Endothelial cell of umbilical vein (primary cell): ENCODE measurements at regions not wholly inside any gene's neighbourhood (a gene's known extent, or its start where the extent isn't known, plus 50 kb on each side); places are given as distances from the start of the nearest gene placed in this dataset.

ENCODE experiments used
- BruUV-seq: library from RNA; stranded (reverse); fragments of 400-500 nt; replicated peaks from 2 replicates; lab custom pipeline; 2021; lab: Mats Ljungman, UMichigan
- CTCF ChIA-PET: fragments of 300-600, 350-600 bp; sonication (Branson Sonifier 250); formaldehyde crosslinking; loops from one replicate; lab custom pipeline; 2021; ENCODE audit warnings: antibody characterized with exemption, inconsistent platforms; lab: Charles Lee
- POLR2A ChIA-PET: fragments of 300-600, 350-600 bp; sonication (Branson Sonifier 250); formaldehyde crosslinking; loops from one replicate; lab custom pipeline; 2021; ENCODE audit warnings: antibody characterized with exemption, inconsistent platforms; lab: Charles Lee
- DNase-seq: peaks from one replicate; pipeline ENCODE4 v3.0.0-alpha.2; 2011; ENCODE audit warnings: low read depth, low spot score
- FAIRE-seq: peaks from 2 replicates; lab custom pipeline; 2011; peaks lifted over from hg19 to GRCh38; lab: Jason Lieb, UNC
- H2AFZ ChIP-seq: 2 replicates; pipeline ENCODE4 v1.6.0; 2012; ENCODE audit warnings: low read depth, low read length, control low read depth, inconsistent platforms
- H3K27ac ChIP-seq: 2 replicates; pipeline ENCODE4 v1.5.1; 2011; ENCODE audit warnings: low read depth, mild to moderate bottlenecking, control low read depth, low read length, moderate library complexity; ENCODE audit not compliant: insufficient read depth
- H3K27me3 ChIP-seq, 2 experiments: 2 replicates each; pipeline versions ENCODE4 v1.6.0 to v1.6.1; 2011; ENCODE audit warnings: low read length in 2 of 2, mixed read lengths in 1 of 2; ENCODE audit not compliant: control insufficient read depth in 2 of 2, insufficient read depth in 2 of 2
- H3K36me3 ChIP-seq, 2 experiments: 2 replicates in 1 of 2; 3 replicates in 1 of 2; pipeline ENCODE4 v1.5.1; 2011; ENCODE audit warnings: low read length in 2 of 2, mild to moderate bottlenecking in 1 of 2, moderate library complexity in 1 of 2; ENCODE audit not compliant: control insufficient read depth in 2 of 2, insufficient read depth in 2 of 2; ENCODE audit errors: extremely low read depth in 1 of 2
- H3K4me1 ChIP-seq: 3 replicates; pipeline ENCODE4 v1.5.1; 2011; ENCODE audit warnings: mild to moderate bottlenecking, low read length; ENCODE audit not compliant: control insufficient read depth, insufficient read depth; ENCODE audit errors: extremely low read depth
- H3K4me2 ChIP-seq: 2 replicates; pipeline ENCODE4 v1.6.1; 2011; ENCODE audit warnings: low read length, control low read depth, mixed read lengths; ENCODE audit not compliant: insufficient read depth
- H3K4me3 ChIP-seq, 3 experiments: fragments of 200-600 bp in 1 of 3; sonication (generic), shearing (Covaris generic) in 1 of 3; replicated peaks in 1 of 3; 2 replicates each; pipeline ENCODE4 v1.5.1; 2011 to 2016; ENCODE audit warnings: control low read depth in 3 of 3, low read length in 3 of 3, mild to moderate bottlenecking in 2 of 3, inconsistent platforms in 1 of 3, low read depth in 1 of 3, moderate library complexity in 1 of 3; ENCODE audit not compliant: insufficient read depth in 1 of 3
- H3K79me2 ChIP-seq: 2 replicates; pipeline ENCODE4 v1.6.0; 2012; ENCODE audit warnings: low read length, inconsistent platforms; ENCODE audit not compliant: control insufficient read depth, insufficient read depth
- H3K9ac ChIP-seq: replicated peaks from 2 replicates; pipeline ENCODE3; 2011; ENCODE audit warnings: low read length, control low read depth; ENCODE audit not compliant: insufficient read depth; ENCODE audit errors: extremely low read depth
- H3K9me1 ChIP-seq: replicated peaks from 3 replicates; pipeline ENCODE4 v1.6.0; 2011; ENCODE audit warnings: mild to moderate bottlenecking, low read length; ENCODE audit not compliant: control insufficient read depth, insufficient read depth; ENCODE audit errors: extremely low read depth
- H3K9me3 ChIP-seq: replicated peaks from 2 replicates; pipeline ENCODE4 v1.5.1; 2012; ENCODE audit warnings: low read length, inconsistent platforms; ENCODE audit not compliant: control insufficient read depth, insufficient read depth
- H4K20me1 ChIP-seq: replicated peaks from 2 replicates; pipeline ENCODE3; 2011; ENCODE audit warnings: mild to moderate bottlenecking, low read length; ENCODE audit not compliant: control insufficient read depth, insufficient read depth; ENCODE audit errors: extremely low read depth
- CTCF ChIP-seq, 2 donors: IDR thresholded peaks; 1 replicate in 1 of 2; 2 replicates in 1 of 2; pipeline ENCODE4 v1.5.1; 2011; ENCODE audit warnings: low read length in 2 of 2, mild to moderate bottlenecking in 2 of 2, moderate library complexity in 2 of 2, control low read depth in 1 of 2, inconsistent platforms in 1 of 2, low read depth in 1 of 2; ENCODE audit not compliant: insufficient read depth in 1 of 2; ENCODE audit errors: extremely low read depth in 1 of 2
- EZH2 ChIP-seq: IDR thresholded peaks from 2 replicates; pipeline ENCODE4 v1.6.1; 2012; ENCODE audit warnings: borderline replicate concordance, low read depth, mild to moderate bottlenecking, moderate library complexity, low read length, inconsistent platforms; ENCODE audit not compliant: severe bottlenecking
- FOS ChIP-seq: IDR thresholded peaks from 2 replicates; pipeline ENCODE4 v1.6.1; 2011; ENCODE audit warnings: mild to moderate bottlenecking, low read length, moderate library complexity, borderline replicate concordance; ENCODE audit not compliant: insufficient read depth
- GATA2 ChIP-seq: IDR thresholded peaks from 2 replicates; pipeline ENCODE4 v1.7.0; 2011; ENCODE audit warnings: low read depth, mild to moderate bottlenecking, moderate library complexity, mixed read lengths, low read length; ENCODE audit not compliant: insufficient read length, insufficient read depth
- JUN ChIP-seq: IDR thresholded peaks from 2 replicates; pipeline ENCODE4 v1.6.1; 2011; ENCODE audit warnings: borderline replicate concordance, low read depth; ENCODE audit not compliant: insufficient read length, insufficient read depth
- MYC ChIP-seq: IDR thresholded peaks from one replicate; pipeline ENCODE4 v1.6.1; 2011; ENCODE audit warnings: mild to moderate bottlenecking, low read depth, low read length
- POLR2A ChIP-seq: IDR thresholded peaks from 2 replicates; pipeline ENCODE4 v1.6.1; 2012; ENCODE audit warnings: low read depth, mild to moderate bottlenecking, control low read depth, low read length
- POLR2AphosphoS5 ChIP-seq: IDR thresholded peaks from 2 replicates; pipeline ENCODE4 v1.6.1; 2012; ENCODE audit warnings: low read depth, mild to moderate bottlenecking, control low read depth, low read length, moderate library complexity; ENCODE audit not compliant: insufficient read depth
- dilution Hi-C: fragments of 300-500 bp; cut with MboI; formaldehyde crosslinking; loops from one replicate; pipeline ENCODE4 v1.15.0; 2019; ENCODE audit warnings: low sequenced_read_pairs; ENCODE audit not compliant: extremely low pct_ligation_motif_present
- intact Hi-C: fragments of 100-400 bp; cut with micrococcal nuclease; formaldehyde crosslinking; loops from one replicate; pipeline ENCODE4 v1.10.0; 2022
- TF ChIP-seq, protein P1 (sequence below): IDR thresholded peaks from 2 replicates; pipeline ENCODE4 v1.6.1; 2011; ENCODE audit not compliant: insufficient read depth, insufficient read length

- H3K9ac ChIP-seq = no peak overlapping the region
- dilution Hi-C loops = no loop called here
- no peaks in the 10 kb centered on the region for H3K79me2 ChIP-seq
- no peak overlapping the region for H3K27ac ChIP-seq
- no peaks in the 10 kb centered on the region for H3K4me1 ChIP-seq
- DNase-seq (no peak), FAIRE-seq (no peak)
- no peaks in the 10 kb centered on the region for H4K20me1 ChIP-seq
- H3K9me3 ChIP-seq = no peaks in the 10 kb centered on the region
- H2AFZ ChIP-seq = no peak overlapping the region
- CTCF ChIA-PET = no interaction called here
- TF ChIP-seq POLR2AphosphoS5 (no peak), CTCF (IDR thresholded peaks at IDR 0.05; ENCODE audit: extremely low read depth in 1 of 2, insufficient read depth in 1 of 2, low read depth in 1 of 2, low read length in 2 of 2) (no peak), EZH2 (no peak), GATA2 (no peak)
- intact Hi-C loops = no loop called here
- POLR2A ChIA-PET = no interaction called here
- H3K4me2 ChIP-seq = no peak overlapping the region
- H3K36me3 ChIP-seq = no peaks in the 10 kb centered on the region
- H3K27me3 ChIP-seq = no peaks in the 10 kb centered on the region
- no TSS peak for BruUV-seq
- no peak overlapping the region for H3K4me3 ChIP-seq
- no peaks in the 10 kb centered on the region for H3K9me1 ChIP-seq
These were observed 102.2 kb upstream of the USP15 start for GRCh38 chr12:62158013-62158412.

GRCh38 chr12:62158461-62159360, 101.5 kb upstream of the USP15 start:
- no peaks in the 10 kb centered on the region for H4K20me1 ChIP-seq
- no peak overlapping the region for H3K9ac ChIP-seq
- H3K4me2 ChIP-seq = no peak overlapping the region
- dilution Hi-C loops = no loop called here
- H3K36me3 ChIP-seq = no peaks in the 10 kb centered on the region
- no TSS peak for BruUV-seq
- TF ChIP-seq GATA2 (no peak), JUN (no peak), EZH2 (no peak), CTCF (IDR thresholded peaks at IDR 0.05; ENCODE audit: extremely low read depth in 1 of 2, insufficient read depth in 1 of 2, low read depth in 1 of 2, low read length in 2 of 2) (no peak), FOS (no peak), POLR2AphosphoS5 (no peak), MYC (no peak), POLR2A (no peak)
- TF ChIP-seq, protein P1, sequence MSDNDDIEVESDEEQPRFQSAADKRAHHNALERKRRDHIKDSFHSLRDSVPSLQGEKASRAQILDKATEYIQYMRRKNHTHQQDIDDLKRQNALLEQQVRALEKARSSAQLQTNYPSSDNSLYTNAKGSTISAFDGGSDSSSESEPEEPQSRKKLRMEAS = no peak
- intact Hi-C loops = no loop called here
- H3K27me3 ChIP-seq = no peaks in the 10 kb centered on the region
- H3K9me1 ChIP-seq = no peaks in the 10 kb centered on the region
- no peak overlapping the region for H2AFZ ChIP-seq
- no peaks in the 10 kb centered on the region for H3K79me2 ChIP-seq
- ChIA-PET POLR2A (no interaction called here), CTCF (no interaction called here)
- no peaks in the 10 kb centered on the region for H3K9me3 ChIP-seq
- no peak for FAIRE-seq
- no peaks in the 10 kb centered on the region for H3K4me1 ChIP-seq
- DNase-seq = no peak
- H3K4me3 ChIP-seq = no peak overlapping the region
- H3K27ac ChIP-seq = no peak overlapping the region
